Ascending aorta (tissue), 2 donors: ENCODE measurements at regions not wholly inside any gene's neighbourhood (a gene's known extent, or its start where the extent isn't known, plus 50 kb on each side); places are given as distances from the start of the nearest gene placed in this dataset.
"Not testable (repeated sequence)": the region's sequence is repeated elsewhere in the genome, so short reads cannot be mapped to it uniquely, and the experiment has no call there.

Source experiments
- DNase-seq, 2 donors: peaks; one replicate each; pipeline ENCODE4 v3.0.0-alpha.2; 2019; ENCODE audit warnings: low spot score in 2 of 2
- H3K27ac ChIP-seq, 2 donors: fragments of 200-600 bp; sonication (generic); one replicate each; pipeline ENCODE4 v1.5.1; 2016 to 2017; ENCODE audit warnings: mild to moderate bottlenecking in 1 of 2
- H3K27me3 ChIP-seq: fragments of 200-600 bp; sonication (generic); one replicate; pipeline ENCODE4 v1.5.1; 2017
- H3K36me3 ChIP-seq, 2 donors: fragments of 200-600 bp; sonication (generic); one replicate each; pipeline ENCODE4 v1.5.1; 2016
- H3K4me1 ChIP-seq, 2 donors: fragments of 200-600 bp; sonication (generic); one replicate each; pipeline ENCODE4 v1.5.1; 2016 to 2017; ENCODE audit warnings: mild to moderate bottlenecking in 1 of 2
- H3K4me3 ChIP-seq, 2 donors: fragments of 200-600 bp; sonication (generic); one replicate each; pipeline ENCODE4 v1.5.1; 2016 to 2017; ENCODE audit warnings: mild to moderate bottlenecking in 1 of 2
- H3K9me3 ChIP-seq, 2 donors: fragments of 200-600 bp; sonication (generic); one replicate each; pipeline ENCODE4 v1.5.1; 2016
- intact Hi-C: fragments of 100-400 bp; cut with DNase I; formaldehyde crosslinking; loops from one replicate; pipeline ENCODE4 v1.15.1; 2023
- TF ChIP-seq, protein P1 (sequence below), 3 experiments: fragments of 200-600 bp in 2 of 3; fragments of 450-650 bp in 1 of 3; sonication (generic) in 2 of 3; IDR thresholded peaks; one replicate each; pipeline ENCODE4 v1.5.1; 2016 to 2019; ENCODE audit warnings: antibody characterized with exemption in 3 of 3, mild to moderate bottlenecking in 1 of 3, moderate library complexity in 1 of 3

DNA sequence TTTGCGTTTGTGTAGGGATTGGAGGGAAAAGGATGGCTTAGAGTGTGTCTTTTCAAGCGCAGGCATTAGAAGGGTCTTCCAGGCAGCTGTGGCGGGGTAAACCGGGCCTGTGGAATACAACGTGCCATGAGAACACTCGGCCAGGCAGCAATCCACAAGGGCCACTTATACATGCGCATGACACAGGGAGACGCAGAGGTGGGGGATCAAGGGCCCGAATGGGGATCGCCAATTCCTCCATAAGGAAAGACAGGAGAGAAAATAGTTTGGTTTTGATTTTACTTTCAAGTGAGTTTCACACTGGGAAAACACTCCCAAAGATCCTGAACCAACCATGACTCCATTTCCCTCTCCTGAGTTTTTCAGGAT is 71.6 kb downstream of the SPRING1 start:
- TF ChIP-seq, protein P1, sequence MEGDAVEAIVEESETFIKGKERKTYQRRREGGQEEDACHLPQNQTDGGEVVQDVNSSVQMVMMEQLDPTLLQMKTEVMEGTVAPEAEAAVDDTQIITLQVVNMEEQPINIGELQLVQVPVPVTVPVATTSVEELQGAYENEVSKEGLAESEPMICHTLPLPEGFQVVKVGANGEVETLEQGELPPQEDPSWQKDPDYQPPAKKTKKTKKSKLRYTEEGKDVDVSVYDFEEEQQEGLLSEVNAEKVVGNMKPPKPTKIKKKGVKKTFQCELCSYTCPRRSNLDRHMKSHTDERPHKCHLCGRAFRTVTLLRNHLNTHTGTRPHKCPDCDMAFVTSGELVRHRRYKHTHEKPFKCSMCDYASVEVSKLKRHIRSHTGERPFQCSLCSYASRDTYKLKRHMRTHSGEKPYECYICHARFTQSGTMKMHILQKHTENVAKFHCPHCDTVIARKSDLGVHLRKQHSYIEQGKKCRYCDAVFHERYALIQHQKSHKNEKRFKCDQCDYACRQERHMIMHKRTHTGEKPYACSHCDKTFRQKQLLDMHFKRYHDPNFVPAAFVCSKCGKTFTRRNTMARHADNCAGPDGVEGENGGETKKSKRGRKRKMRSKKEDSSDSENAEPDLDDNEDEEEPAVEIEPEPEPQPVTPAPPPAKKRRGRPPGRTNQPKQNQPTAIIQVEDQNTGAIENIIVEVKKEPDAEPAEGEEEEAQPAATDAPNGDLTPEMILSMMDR (IDR thresholded peaks at IDR 0.05) = no peak
- Histone ChIP-seq H3K27ac (no peak overlapping the region), H3K27me3 (no peaks in the 10 kb centered on the region), H3K4me1 (no peaks in the 10 kb centered on the region), H3K36me3 (no peaks in the 10 kb centered on the region), H3K4me3 (no peak overlapping the region), H3K9me3 (no peaks in the 10 kb centered on the region)
- intact Hi-C loops = no loop called here
- no peak for DNase-seq

DNA sequence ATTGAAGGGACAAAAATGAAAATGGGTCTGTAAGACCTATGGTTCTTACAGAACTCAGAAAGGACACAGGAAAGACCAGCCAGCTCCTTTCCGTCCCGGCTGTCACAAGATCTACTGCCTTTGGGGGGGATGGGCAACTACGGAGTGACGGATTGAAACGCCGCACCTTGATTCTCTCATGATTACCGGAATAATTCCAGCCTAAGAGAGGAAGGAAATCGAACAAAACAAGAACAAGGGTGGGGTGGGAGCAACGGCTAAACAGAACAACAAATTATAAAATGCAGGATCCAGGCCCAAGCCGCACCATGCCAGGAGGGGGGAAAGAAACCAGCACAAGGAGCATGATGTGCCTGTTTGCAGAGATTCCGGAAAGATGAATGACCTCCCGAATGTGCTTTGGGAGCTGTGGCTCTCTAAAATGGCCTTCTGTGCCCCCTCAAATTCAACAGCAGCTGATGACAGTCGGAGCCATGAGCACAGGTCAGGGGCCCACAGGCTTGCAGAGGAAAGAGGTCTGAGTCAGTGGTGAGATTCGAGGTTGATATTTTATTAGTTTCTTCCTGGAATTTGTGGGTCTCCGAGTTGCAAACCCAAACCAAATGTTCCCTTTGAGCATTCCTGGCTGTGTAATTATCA is 72.1 kb downstream of the SPRING1 start:
- Histone ChIP-seq H3K27ac (no peak overlapping the region), H3K36me3 (no peaks in the 10 kb centered on the region), H3K4me1 (no peaks in the 10 kb centered on the region), H3K27me3 (no peaks in the 10 kb centered on the region), H3K4me3 (no peak overlapping the region), H3K9me3 (no peaks in the 10 kb centered on the region)
- no peak for DNase-seq
- intact Hi-C loops = no loop called here
- TF ChIP-seq, protein P1 (IDR thresholded peaks at IDR 0.05) = no peak

DNA sequence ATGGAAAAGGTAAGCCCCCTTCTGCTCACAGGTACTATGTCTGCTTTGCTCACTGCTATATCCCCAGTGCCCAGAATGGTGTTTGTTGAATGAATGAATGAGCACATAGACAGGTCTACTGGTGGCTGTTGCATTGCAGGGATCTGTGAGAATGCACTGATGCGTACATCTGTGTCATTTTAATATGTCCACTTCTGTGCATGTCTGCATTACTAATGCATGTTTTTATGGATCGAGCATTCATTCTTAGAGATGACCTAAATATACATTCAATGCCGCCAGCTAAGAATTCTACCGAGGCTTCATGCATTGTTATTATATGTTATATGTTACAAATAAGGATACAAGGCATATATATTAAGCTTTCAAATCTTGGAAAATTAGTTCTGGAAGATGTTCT is 73.8 kb downstream of the SPRING1 start:
- Histone ChIP-seq H3K27me3 (no peaks in the 10 kb centered on the region), H3K36me3 (no peaks in the 10 kb centered on the region), H3K27ac (no peak overlapping the region), H3K9me3 (no peaks in the 10 kb centered on the region), H3K4me1 (peaks cover 0 to 6% of the 10 kb centered on the region in 2 donors), H3K4me3 (no peak overlapping the region)
- TF ChIP-seq, protein P1 (IDR thresholded peaks at IDR 0.05) = no peak
- DNase-seq = no peak
- intact Hi-C loops = no loop called here

DNA sequence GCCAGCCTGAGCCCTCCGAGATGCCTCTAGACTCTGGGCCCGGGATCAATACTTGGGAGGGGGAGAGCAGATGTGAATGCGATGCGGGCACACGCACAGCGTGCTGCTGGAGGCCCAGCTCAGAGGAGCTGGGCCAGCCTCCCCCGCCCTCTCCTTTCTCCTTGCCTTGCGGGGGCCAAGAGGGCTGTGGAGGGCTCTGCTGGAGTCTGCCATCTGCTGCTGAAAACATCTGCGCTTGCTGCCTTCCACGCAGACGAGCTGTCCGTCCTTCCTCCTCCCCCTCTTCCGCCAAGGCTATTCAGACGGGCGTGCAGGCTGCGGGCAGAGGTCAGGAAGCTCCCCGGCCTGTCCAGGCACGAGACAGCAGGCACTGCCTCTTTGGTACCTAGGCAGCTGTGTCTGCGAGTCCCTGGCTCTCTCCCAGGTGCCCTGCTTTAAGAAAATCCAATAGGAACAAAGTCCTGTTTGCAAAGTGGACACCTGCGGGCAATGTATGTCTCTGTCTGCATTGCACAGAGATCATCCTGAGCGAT is 75.2 kb downstream of the SPRING1 start:
- H3K27me3 ChIP-seq = no peaks in the 10 kb centered on the region
- no peaks in the 10 kb centered on the region for H3K9me3 ChIP-seq
- H3K4me3 ChIP-seq = no peak overlapping the region
- peaks cover 0 to 12% of the 10 kb centered on the region in 2 donors for H3K4me1 ChIP-seq
- intact Hi-C loops = no loop called here
- no peak overlapping the region for H3K27ac ChIP-seq
- TF ChIP-seq, protein P1 (IDR thresholded peaks at IDR 0.05) = no peak
- no peaks in the 10 kb centered on the region for H3K36me3 ChIP-seq
- DNase-seq = no peak

DNA sequence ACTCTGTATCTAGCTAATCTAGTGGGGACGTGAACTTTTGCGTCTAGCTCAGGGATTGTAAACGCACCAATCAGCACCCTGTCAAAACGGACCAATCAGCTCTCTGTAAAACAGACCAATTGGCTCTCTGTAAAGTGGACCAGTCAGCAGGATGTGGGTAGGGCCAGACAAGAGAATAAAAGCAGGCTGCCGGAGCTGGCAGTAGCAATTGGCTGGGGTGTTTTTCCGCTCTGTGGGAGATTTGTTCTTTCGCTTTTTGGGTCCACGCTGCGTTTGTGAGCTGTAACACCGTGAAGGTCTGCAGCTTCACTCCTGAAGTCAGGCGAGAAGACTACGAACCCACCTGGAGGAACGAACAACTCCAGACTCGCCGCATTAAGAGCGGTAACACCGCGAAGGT is 76.5 kb downstream of the SPRING1 start:
- intact Hi-C loops = no loop called here
- TF ChIP-seq, protein P1 (IDR thresholded peaks at IDR 0.05) = no peak
- no peak overlapping the region for H3K4me3 ChIP-seq

DNA sequence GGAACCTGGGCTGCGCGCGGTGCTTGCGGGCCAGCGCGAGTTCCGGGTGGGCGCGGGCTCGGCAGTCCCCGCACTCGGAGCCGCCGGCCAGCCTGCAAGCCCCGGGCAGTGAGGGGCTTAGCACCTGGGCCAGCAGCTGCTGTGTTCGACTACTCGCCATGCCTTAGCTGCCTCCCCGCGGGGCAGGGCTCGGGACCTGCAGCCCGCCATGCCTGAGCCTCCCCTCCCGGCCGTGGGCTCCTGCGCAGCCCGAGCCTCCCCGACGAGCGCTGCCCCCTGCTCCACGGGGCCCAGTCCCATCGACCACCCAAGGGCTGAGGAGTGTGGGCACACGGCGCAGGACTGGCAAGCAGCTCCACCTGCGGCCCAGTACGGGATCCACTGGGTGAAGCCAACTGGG is 77.1 kb downstream of the SPRING1 start:
- H3K4me1 ChIP-seq = peaks cover 0 to 12% of the 10 kb centered on the region in 2 donors
- H3K9me3 ChIP-seq, DNase-seq, H3K27me3 ChIP-seq, H3K27ac ChIP-seq, H3K4me3 ChIP-seq, H3K36me3 ChIP-seq, intact Hi-C loops: not testable (repeated sequence)

More for the DNA sequence above, 76.5 kb downstream of the SPRING1 start:
- no peak overlapping the region for H3K27ac ChIP-seq
- no peak for DNase-seq
- H3K36me3 ChIP-seq = no peaks in the 10 kb centered on the region
- no peaks in the 10 kb centered on the region for H3K9me3 ChIP-seq
- peaks cover 0 to 12% of the 10 kb centered on the region in 2 donors for H3K4me1 ChIP-seq
- H3K27me3 ChIP-seq = no peaks in the 10 kb centered on the region
